Small intestine (tissue), 7 donors: ENCODE measurements at regions not wholly inside any gene's neighbourhood (a gene's known extent, or its start where the extent isn't known, plus 50 kb on each side); places are given as distances from the start of the nearest gene placed in this dataset.

Experiments used
- DNase-seq, 2 donors: peaks; one replicate each; pipeline versions ENCODE4 v3.0.0 to v3.0.0-alpha.2; 2013
- FAIRE-seq: peaks from 2 replicates; lab custom pipeline; 2012; peaks lifted over from hg19 to GRCh38; lab: Jason Lieb, UNC
- H3K27ac ChIP-seq, 3 donors: one replicate each; pipeline ENCODE4 v1.5.1; 2013; ENCODE audit warnings: low read length in 2 of 3, mild to moderate bottlenecking in 2 of 3, control low read depth in 1 of 3, inconsistent platforms in 1 of 3, low read depth in 1 of 3, moderate library complexity in 1 of 3
- H3K27me3 ChIP-seq, 3 donors: one replicate each; pipeline ENCODE4 v1.6.1; 2013; ENCODE audit warnings: low read length in 3 of 3, inconsistent platforms in 1 of 3; ENCODE audit not compliant: control insufficient read depth in 3 of 3, insufficient read depth in 3 of 3
- H3K36me3 ChIP-seq, 3 donors: one replicate each; pipeline ENCODE4 v1.6.1; 2013; ENCODE audit warnings: low read length in 3 of 3, inconsistent platforms in 1 of 3, low read depth in 1 of 3, mild to moderate bottlenecking in 1 of 3, moderate library complexity in 1 of 3; ENCODE audit not compliant: control insufficient read depth in 3 of 3, insufficient read depth in 2 of 3
- H3K4me1 ChIP-seq, 3 donors: one replicate each; pipeline ENCODE4 v1.6.1; 2013; ENCODE audit warnings: low read length in 2 of 3, inconsistent platforms in 1 of 3, low read depth in 1 of 3, mild to moderate bottlenecking in 1 of 3, moderate library complexity in 1 of 3; ENCODE audit not compliant: control insufficient read depth in 3 of 3, insufficient read depth in 2 of 3
- H3K4me3 ChIP-seq, 3 donors: one replicate each; pipeline ENCODE4 v1.5.1; 2013; ENCODE audit warnings: low read length in 3 of 3, control low read depth in 1 of 3, inconsistent platforms in 1 of 3, low read depth in 1 of 3, mild to moderate bottlenecking in 1 of 3, moderate library complexity in 1 of 3
- H3K9me3 ChIP-seq, 2 donors: one replicate each; pipeline ENCODE4 v1.6.1; 2013; ENCODE audit warnings: low read depth in 1 of 2, low read length in 1 of 2; ENCODE audit not compliant: control insufficient read depth in 2 of 2, insufficient read depth in 1 of 2
- WGBS, 3 donors: extraction: QIAGEN DNeasy Blood & Tissue Kit; methylation state at CpG; one replicate each; pipeline ENCODE4 v1.1.7; 2013; 5-methylcytosine and 5-hydroxymethylcytosine counted together
- donor health status: healthy with polysubstance abuse.
- donor health status: control.
- donor health status: control.
- donor health status: Bipolar disorder and iron deficiency.
- donor health status: healthy.

DNA sequence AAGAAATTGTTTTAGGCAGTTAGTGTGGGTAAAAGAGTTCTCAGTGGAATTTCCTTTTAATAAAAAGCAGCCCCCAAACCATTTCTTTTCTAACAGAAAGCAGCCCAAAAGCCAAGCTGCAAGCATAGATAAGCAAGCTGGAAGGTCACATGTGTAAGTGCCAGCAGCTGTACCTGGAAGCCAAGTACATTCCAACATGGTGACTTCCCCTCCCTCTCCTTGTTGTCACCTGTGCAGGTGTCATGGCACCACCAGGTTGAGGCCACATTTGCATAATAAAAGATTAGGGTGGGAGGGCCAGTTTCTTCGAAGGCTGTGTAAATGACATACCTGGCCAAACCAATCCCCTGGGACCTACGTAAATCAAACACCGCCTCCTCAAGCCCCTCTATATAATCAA lies 240.3 kb upstream of the RAB4A start:
- Histone ChIP-seq H3K27ac (no peak overlapping the region), H3K27me3 (no peaks in the 10 kb centered on the region), H3K4me1 (peaks cover 0 to 7% (median 2%) of the 10 kb centered on the region in 3 donors), H3K9me3 (no peaks in the 10 kb centered on the region), H3K36me3 (no peaks in the 10 kb centered on the region), H3K4me3 (no peak overlapping the region)
- DNase-seq (no peak), FAIRE-seq (no peak)
- 79 to 88% (median 84%) methylated on average over 3 of the region's 3 CpGs for whole genome bisulfite sequencing, 3 donors

- Histone ChIP-seq H3K27ac (no peak overlapping the region), H3K4me1 (peaks cover 0 to 7% (median 2%) of the 10 kb centered on the region in 3 donors), H3K27me3 (no peaks in the 10 kb centered on the region), H3K9me3 (no peaks in the 10 kb centered on the region), H3K36me3 (no peaks in the 10 kb centered on the region), H3K4me3 (no peak overlapping the region)
- no peak for DNase-seq
- 78 to 92% (median 87%) methylated on average over 10 of the region's 10 CpGs for whole genome bisulfite sequencing, 3 donors
- no peak for FAIRE-seq
Measured at GRCh38 chr1:229031061-229031460, 239.8 kb upstream of the RAB4A start.

DNA sequence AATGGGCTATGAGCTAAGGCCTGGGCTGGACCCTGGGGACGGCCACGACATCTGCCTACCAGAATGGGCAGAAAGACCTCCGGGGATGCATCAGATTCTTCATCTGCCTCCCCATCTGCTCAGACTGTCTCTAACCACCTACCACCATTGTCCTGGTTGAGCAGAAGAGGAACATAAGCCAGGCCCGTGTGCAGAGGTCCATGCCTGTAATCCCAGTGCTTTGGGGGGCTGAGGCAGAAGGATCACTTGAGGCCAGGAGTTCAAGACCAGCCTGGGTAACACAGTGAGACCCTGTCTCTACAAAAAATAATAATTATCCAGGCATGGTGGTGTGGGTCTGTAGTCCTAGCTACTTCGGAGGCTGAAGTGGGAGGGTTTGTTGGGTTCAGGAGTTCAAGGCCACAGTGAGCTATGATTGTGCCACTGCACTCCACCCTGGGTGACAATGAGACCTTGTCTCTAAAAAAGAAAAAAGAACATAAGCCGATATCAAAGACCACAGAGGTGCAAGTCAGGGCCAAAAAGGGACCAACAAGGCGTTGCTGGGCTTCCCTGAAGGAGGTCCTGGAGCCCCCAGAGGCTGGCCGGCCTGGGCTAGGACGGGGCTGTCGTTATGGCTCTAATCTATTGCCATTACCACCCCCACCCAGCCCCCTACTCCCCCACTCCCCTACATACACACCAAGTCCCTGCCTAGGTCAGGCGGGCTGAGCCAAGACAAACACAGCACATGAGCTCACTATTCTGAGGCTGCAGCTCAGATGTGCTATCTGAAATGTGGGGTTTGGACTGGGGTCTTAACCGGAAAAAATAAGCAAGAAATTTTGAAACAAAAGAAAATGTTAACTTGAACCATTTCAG lies 239.2 kb upstream of the RAB4A start:
- Histone ChIP-seq H3K9me3 (no peaks in the 10 kb centered on the region), H3K27ac (no peak overlapping the region), H3K27me3 (no peaks in the 10 kb centered on the region), H3K36me3 (no peaks in the 10 kb centered on the region), H3K4me3 (no peak overlapping the region), H3K4me1 (peaks cover 0 to 7% (median 2%) of the 10 kb centered on the region in 3 donors)
- FAIRE-seq (no peak), DNase-seq (no peak)
- WGBS, 3 donors, result 84 to 92% (median 91%) methylated on average over 12 of the region's 12 CpGs

- H3K36me3 ChIP-seq, result no peaks in the 10 kb centered on the region
- no peaks in the 10 kb centered on the region for H3K9me3 ChIP-seq
- no peak for DNase-seq
- no peak overlapping the region for H3K27ac ChIP-seq
- no peaks in the 10 kb centered on the region for H3K27me3 ChIP-seq
- no peak for FAIRE-seq
- H3K4me3 ChIP-seq, result no peak overlapping the region
- H3K4me1 ChIP-seq, result peaks cover 0 to 4% (median 2%) of the 10 kb centered on the region in 3 donors
- 91 to 100% (median 95%) methylated on average over 1 of the region's 1 CpG for WGBS, 3 donors
Measured at GRCh38 chr1:229032375-229032774, 238.5 kb upstream of the RAB4A start.

GRCh38 chr1:229033480-229033879 lies 237.4 kb upstream of the RAB4A start:
- Histone ChIP-seq H3K4me1 (no peaks in the 10 kb centered on the region), H3K9me3 (no peaks in the 10 kb centered on the region), H3K27ac (no peak overlapping the region), H3K27me3 (no peaks in the 10 kb centered on the region), H3K4me3 (no peak overlapping the region), H3K36me3 (no peaks in the 10 kb centered on the region)
- no peak for DNase-seq
- FAIRE-seq, result no peak
- 70 to 86% (median 74%) methylated on average over 4 of the region's 4 CpGs for WGBS, 3 donors

GRCh38 chr1:229034342-229034741 lies 236.6 kb upstream of the RAB4A start:
- 78 to 87% (median 84%) methylated on average over 3 of the region's 3 CpGs for WGBS, 3 donors
- FAIRE-seq, result no peak

DNA sequence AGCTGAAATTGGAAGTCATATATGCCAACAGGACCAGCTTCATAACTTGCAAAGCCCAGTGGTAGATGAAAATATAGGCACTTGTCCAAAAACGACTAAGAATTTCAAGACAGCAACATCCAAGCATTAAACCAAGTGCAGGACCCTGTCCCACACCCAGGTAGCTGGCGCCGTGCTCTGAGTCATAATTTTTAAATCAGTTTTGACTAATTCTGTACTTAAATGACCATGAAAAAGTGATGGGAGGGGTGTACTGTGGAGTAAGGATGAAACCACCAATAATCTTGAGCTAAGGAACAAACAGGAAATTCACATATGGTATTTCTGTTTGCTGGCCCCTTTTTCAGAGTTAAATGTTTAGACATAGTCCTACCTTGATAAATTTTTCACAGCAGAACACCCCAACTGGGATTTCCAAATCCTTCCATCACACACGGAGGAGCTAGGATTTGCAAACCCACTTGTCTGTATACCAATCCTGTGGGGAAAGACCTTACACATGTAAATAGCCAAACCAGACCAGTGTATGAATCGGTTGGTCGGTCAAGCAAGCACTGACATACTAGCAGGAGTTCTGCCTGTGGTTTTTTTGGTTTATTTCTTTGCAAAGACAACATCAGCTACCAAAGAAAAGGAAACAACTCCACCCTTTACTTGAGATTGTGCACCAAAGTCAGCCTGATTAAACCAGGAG lies 235.7 kb upstream of the RAB4A start:
- H3K27me3 ChIP-seq, result no peaks in the 10 kb centered on the region
- H3K4me1 ChIP-seq, result no peaks in the 10 kb centered on the region
- no peak for DNase-seq
- WGBS, 3 donors, result 72 to 86% (median 76%) methylated on average over 6 of the region's 6 CpGs
- H3K4me3 ChIP-seq, result no peak overlapping the region
- no peaks in the 10 kb centered on the region for H3K36me3 ChIP-seq
- H3K9me3 ChIP-seq, result no peaks in the 10 kb centered on the region
- no peak for FAIRE-seq
- no peak overlapping the region for H3K27ac ChIP-seq

More at GRCh38 chr1:229034342-229034741, 236.6 kb upstream of the RAB4A start:
- H3K4me3 ChIP-seq, result no peak overlapping the region
- no peaks in the 10 kb centered on the region for H3K9me3 ChIP-seq
- no peak overlapping the region for H3K27ac ChIP-seq
- H3K27me3 ChIP-seq, result no peaks in the 10 kb centered on the region
- no peak for DNase-seq
- no peaks in the 10 kb centered on the region for H3K4me1 ChIP-seq
- H3K36me3 ChIP-seq, result no peaks in the 10 kb centered on the region

DNA sequence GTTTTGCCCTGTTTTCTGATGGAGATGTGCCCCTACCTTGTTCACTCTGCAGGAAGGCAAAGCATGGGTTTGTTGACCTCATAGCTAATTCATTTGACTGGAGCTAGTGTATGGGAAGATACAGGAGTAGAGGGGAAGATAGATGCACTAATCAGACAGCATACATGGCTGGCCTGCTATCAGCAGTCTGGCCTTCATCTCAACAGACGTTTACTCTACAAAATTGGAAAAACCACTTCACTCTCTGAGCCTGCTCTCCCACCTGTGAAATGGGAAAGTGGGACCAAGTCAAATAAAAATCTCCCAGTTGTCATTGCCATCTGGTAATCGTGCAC lies 235.2 kb upstream of the RAB4A start:
- WGBS, 3 donors, result 76 to 87% (median 76%) methylated on average over 2 of the region's 2 CpGs
- no peak for FAIRE-seq
- Histone ChIP-seq H3K9me3 (no peaks in the 10 kb centered on the region), H3K4me1 (no peaks in the 10 kb centered on the region), H3K36me3 (no peaks in the 10 kb centered on the region), H3K27me3 (no peaks in the 10 kb centered on the region), H3K27ac (no peak overlapping the region), H3K4me3 (no peak overlapping the region)
- no peak for DNase-seq
